ENCODE measurements at regions not wholly inside any gene's neighbourhood (a gene's known extent, or its start where the extent isn't known, plus 50 kb on each side); places are given as distances from the start of the nearest gene placed in this dataset.
"Not testable (repeated sequence)": the region's sequence is repeated elsewhere in the genome, so short reads cannot be mapped to it uniquely, and the experiment has no call there.

- Histone ChIP-seq H3K9ac (ENCODE audit: low read depth, low read length) (no peak overlapping the region), H3K9me3 (ENCODE audit: insufficient read depth, low read depth, low read length) (no peaks in the 10 kb centered on the region), H3K27ac (ENCODE audit: low read length) (no peak overlapping the region), H3K4me3 (ENCODE audit: low read length) (no peak overlapping the region), H3K27me3 (ENCODE audit: insufficient read depth, low read length) (no peaks in the 10 kb centered on the region), H3K36me3 (ENCODE audit: insufficient read depth, low read depth, low read length) (no peaks in the 10 kb centered on the region), H3K4me1 (ENCODE audit: insufficient read depth, low read length) (0 out of 2 replicates have a peak, but pooled peaks cover 3% of the 10 kb centered on the region)
These were observed 311.6 kb upstream of the MON1B start for GRCh38 chr16:76879420-76879819.

- not testable (repeated sequence) for H3K9ac ChIP-seq (ENCODE audit: low read depth, low read length); H3K9me3 ChIP-seq (ENCODE audit: insufficient read depth, low read depth, low read length); H3K4me3 ChIP-seq (ENCODE audit: low read length); H3K27ac ChIP-seq (ENCODE audit: low read length); H3K36me3 ChIP-seq (ENCODE audit: insufficient read depth, low read depth, low read length); H3K4me1 ChIP-seq (ENCODE audit: insufficient read depth, low read length); H3K27me3 ChIP-seq (ENCODE audit: insufficient read depth, low read length)
These were observed 310.5 kb upstream of the MON1B start for GRCh38 chr16:76880523-76880922.

GRCh38 chr16:76882105-76882504 lies 308.9 kb upstream of the MON1B start:
- Histone ChIP-seq H3K4me1 (ENCODE audit: insufficient read depth, low read length) (peaks cover 12% of the 10 kb centered on the region; the same call in 1 of the 2 replicates), H3K36me3 (ENCODE audit: insufficient read depth, low read depth, low read length) (no peaks in the 10 kb centered on the region), H3K27me3 (ENCODE audit: insufficient read depth, low read length) (no peaks in the 10 kb centered on the region), H3K9me3 (ENCODE audit: insufficient read depth, low read depth, low read length) (no peaks in the 10 kb centered on the region), H3K4me3 (ENCODE audit: low read length) (no peak overlapping the region), H3K27ac (ENCODE audit: low read length) (no peak overlapping the region), H3K9ac (ENCODE audit: low read depth, low read length) (no peak overlapping the region)

GRCh38 chr16:76883076-76883475 lies 307.9 kb upstream of the MON1B start:
- H3K36me3 ChIP-seq (ENCODE audit: insufficient read depth, low read depth, low read length): no peaks in the 10 kb centered on the region
- H3K27me3 ChIP-seq (ENCODE audit: insufficient read depth, low read length): no peaks in the 10 kb centered on the region
- peaks cover 12% of the 10 kb centered on the region; the same call in 1 of the 2 replicates for H3K4me1 ChIP-seq (ENCODE audit: insufficient read depth, low read length)
- no peaks in the 10 kb centered on the region for H3K9me3 ChIP-seq (ENCODE audit: insufficient read depth, low read depth, low read length)
- H3K9ac ChIP-seq (ENCODE audit: low read depth, low read length): no peak overlapping the region
- no peak overlapping the region for H3K27ac ChIP-seq (ENCODE audit: low read length)
- H3K4me3 ChIP-seq (ENCODE audit: low read length): no peak overlapping the region

GRCh38 chr16:76885776-76886537 lies 305.0 kb upstream of the MON1B start:
- Histone ChIP-seq H3K27ac (ENCODE audit: low read length) (no peak overlapping the region), H3K9me3 (ENCODE audit: insufficient read depth, low read depth, low read length) (no peaks in the 10 kb centered on the region), H3K4me1 (ENCODE audit: insufficient read depth, low read length) (peaks cover 12% of the 10 kb centered on the region; the same call in 1 of the 2 replicates), H3K9ac (ENCODE audit: low read depth, low read length) (no peak overlapping the region), H3K36me3 (ENCODE audit: insufficient read depth, low read depth, low read length) (no peaks in the 10 kb centered on the region), H3K4me3 (ENCODE audit: low read length) (no peak overlapping the region), H3K27me3 (ENCODE audit: insufficient read depth, low read length) (no peaks in the 10 kb centered on the region)

GRCh38 chr16:76897816-76898215 lies 293.2 kb upstream of the MON1B start:
- Histone ChIP-seq H3K4me1 (ENCODE audit: insufficient read depth, low read length) (no peaks in the 10 kb centered on the region), H3K27me3 (ENCODE audit: insufficient read depth, low read length) (no peaks in the 10 kb centered on the region), H3K27ac (ENCODE audit: low read length) (no peak overlapping the region), H3K36me3 (ENCODE audit: insufficient read depth, low read depth, low read length) (no peaks in the 10 kb centered on the region), H3K9ac (ENCODE audit: low read depth, low read length) (no peak overlapping the region), H3K9me3 (ENCODE audit: insufficient read depth, low read depth, low read length) (no peaks in the 10 kb centered on the region), H3K4me3 (ENCODE audit: low read length) (no peak overlapping the region)

DNA sequence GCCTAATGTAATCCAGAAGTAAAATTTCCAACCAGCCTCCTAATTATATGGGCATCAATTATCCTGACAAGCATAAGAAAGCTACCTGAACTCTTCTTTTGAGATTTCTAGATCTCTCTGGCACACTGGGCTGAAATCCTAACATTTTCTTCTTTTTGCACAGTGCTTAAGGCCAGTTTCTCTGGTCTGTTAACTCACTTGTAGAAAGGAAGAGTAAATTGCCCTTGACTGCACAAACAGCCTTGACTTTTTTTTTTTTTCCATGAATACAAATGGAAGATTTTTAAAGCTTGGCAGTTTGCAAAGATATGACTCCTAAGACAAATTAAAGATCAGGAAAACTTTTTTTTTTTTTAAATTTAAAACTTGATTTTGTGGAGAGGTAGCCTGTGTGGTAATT lies 291.2 kb upstream of the MON1B start:
- H3K27ac ChIP-seq (ENCODE audit: low read length): no peak overlapping the region
- H3K4me1 ChIP-seq (ENCODE audit: insufficient read depth, low read length): no peaks in the 10 kb centered on the region

DNA sequence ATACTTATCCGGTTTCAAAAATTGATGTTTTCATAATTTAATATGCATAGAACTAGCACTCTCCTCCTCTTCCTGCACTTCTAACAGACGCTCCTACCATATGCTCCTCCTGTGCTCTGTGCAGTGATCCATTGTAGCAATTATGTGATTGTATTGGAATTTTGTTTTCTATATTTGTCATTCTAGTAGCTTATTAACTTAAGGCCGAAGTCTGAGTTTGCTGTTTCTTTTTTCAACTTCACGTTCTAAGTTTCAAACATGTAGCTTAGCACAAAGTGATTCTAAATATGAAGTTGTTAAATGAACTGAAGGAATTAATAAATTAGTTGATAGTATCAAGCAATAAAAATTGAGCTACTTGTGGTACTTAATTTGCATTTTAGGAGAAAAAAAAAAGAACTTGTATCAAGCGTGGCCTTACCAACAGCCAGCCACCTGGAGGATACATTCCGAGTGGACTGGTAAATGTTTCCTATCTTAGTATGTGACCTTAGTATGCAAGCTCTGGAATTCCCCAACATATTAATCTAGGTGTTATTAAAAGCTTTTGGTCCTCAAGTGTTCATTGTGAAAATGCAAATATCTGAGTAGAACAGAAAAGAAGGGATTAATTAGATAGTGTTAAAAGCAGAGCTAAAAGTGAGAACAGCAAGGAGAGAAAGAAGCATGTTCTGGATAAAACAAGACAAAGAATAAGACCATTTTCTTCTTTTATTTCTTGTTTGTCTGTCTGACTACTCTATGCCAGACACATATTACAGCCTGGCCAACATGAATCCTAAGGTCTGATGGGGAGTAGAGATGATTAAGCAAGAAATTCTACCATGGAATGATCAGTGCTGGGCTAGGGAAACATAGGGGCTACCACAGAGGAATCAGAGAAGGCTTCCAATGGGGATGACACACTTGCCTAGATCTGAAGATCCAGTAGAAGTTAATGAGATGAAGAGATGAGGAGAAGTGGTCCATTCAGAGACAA lies 290.4 kb upstream of the MON1B start:
- H3K4me1 ChIP-seq (ENCODE audit: insufficient read depth, low read length): no peaks in the 10 kb centered on the region
- H3K27ac ChIP-seq (ENCODE audit: low read length): no peak overlapping the region
- no peak overlapping the region for H3K4me3 ChIP-seq (ENCODE audit: low read length)
- H3K36me3 ChIP-seq (ENCODE audit: insufficient read depth, low read depth, low read length): no peaks in the 10 kb centered on the region
- H3K9ac ChIP-seq (ENCODE audit: low read depth, low read length): no peak overlapping the region
- H3K9me3 ChIP-seq (ENCODE audit: insufficient read depth, low read depth, low read length): no peaks in the 10 kb centered on the region
- H3K27me3 ChIP-seq (ENCODE audit: insufficient read depth, low read length): no peaks in the 10 kb centered on the region

More for the DNA sequence above, 291.2 kb upstream of the MON1B start:
- Histone ChIP-seq H3K9ac (ENCODE audit: low read depth, low read length) (no peak overlapping the region), H3K27me3 (ENCODE audit: insufficient read depth, low read length) (no peaks in the 10 kb centered on the region), H3K4me3 (ENCODE audit: low read length) (no peak overlapping the region), H3K36me3 (ENCODE audit: insufficient read depth, low read depth, low read length) (no peaks in the 10 kb centered on the region), H3K9me3 (ENCODE audit: insufficient read depth, low read depth, low read length) (no peaks in the 10 kb centered on the region)

GRCh38 chr16:76906552-76906951 lies 284.4 kb upstream of the MON1B start:
- no peaks in the 10 kb centered on the region for H3K27me3 ChIP-seq (ENCODE audit: insufficient read depth, low read length)
- H3K4me3 ChIP-seq (ENCODE audit: low read length): no peak overlapping the region
- H3K9ac ChIP-seq (ENCODE audit: low read depth, low read length): no peak overlapping the region

DNA sequence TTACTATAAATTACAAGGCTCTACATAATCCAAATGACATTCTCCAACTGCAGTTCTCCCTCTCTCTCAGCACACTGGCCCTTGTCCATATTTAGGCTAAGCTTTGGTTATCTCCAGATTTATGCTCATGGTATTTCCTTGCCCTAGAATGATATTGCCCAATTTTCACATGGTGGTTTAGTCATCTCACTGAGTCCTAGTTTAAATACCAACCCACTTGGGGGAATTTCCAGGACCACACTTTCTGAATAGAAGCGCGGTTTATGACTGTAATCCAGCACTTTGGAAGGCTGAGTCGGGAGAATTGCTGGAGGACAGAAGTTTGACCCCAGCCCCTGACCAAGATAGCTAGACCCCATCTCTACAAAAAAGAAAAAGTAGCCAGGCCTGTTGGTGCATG lies 280.1 kb upstream of the MON1B start:
- Histone ChIP-seq H3K4me3 (ENCODE audit: low read length) (no peak overlapping the region), H3K36me3 (ENCODE audit: insufficient read depth, low read depth, low read length) (no peaks in the 10 kb centered on the region), H3K27me3 (ENCODE audit: insufficient read depth, low read length) (no peaks in the 10 kb centered on the region), H3K9ac (ENCODE audit: low read depth, low read length) (no peak overlapping the region), H3K9me3 (ENCODE audit: insufficient read depth, low read depth, low read length) (no peaks in the 10 kb centered on the region), H3K27ac (ENCODE audit: low read length) (no peak overlapping the region), H3K4me1 (ENCODE audit: insufficient read depth, low read length) (no peaks in the 10 kb centered on the region)

More at GRCh38 chr16:76906552-76906951, 284.4 kb upstream of the MON1B start:
- Histone ChIP-seq H3K4me1 (ENCODE audit: insufficient read depth, low read length) (no peaks in the 10 kb centered on the region), H3K27ac (ENCODE audit: low read length) (no peak overlapping the region), H3K36me3 (ENCODE audit: insufficient read depth, low read depth, low read length) (no peaks in the 10 kb centered on the region), H3K9me3 (ENCODE audit: insufficient read depth, low read depth, low read length) (no peaks in the 10 kb centered on the region)

DNA sequence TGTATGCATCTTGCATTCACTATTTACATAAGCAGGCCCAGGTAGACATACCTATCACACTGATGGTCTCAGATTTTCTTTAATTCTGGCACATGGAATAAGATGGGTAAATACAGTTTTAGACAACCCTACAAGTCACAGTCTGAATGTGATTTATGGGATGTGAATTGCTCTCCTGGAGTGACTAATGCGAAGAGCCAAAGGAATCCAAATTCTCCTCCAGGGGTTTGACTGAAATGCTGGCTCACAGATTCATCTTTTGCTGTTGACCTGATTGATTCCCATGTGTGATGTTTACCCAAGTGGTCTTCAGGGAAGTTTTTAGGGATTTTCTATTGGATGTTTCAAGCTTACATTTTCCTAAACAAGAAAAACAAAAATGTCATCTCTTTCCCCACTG lies 277.9 kb upstream of the MON1B start:
- H3K4me3 ChIP-seq (ENCODE audit: low read length): no peak overlapping the region
- H3K9ac ChIP-seq (ENCODE audit: low read depth, low read length): no peak overlapping the region
- no peaks in the 10 kb centered on the region for H3K36me3 ChIP-seq (ENCODE audit: insufficient read depth, low read depth, low read length)
- no peaks in the 10 kb centered on the region for H3K4me1 ChIP-seq (ENCODE audit: insufficient read depth, low read length)
- H3K27ac ChIP-seq (ENCODE audit: low read length): no peak overlapping the region
- H3K9me3 ChIP-seq (ENCODE audit: insufficient read depth, low read depth, low read length): no peaks in the 10 kb centered on the region
- H3K27me3 ChIP-seq (ENCODE audit: insufficient read depth, low read length): no peaks in the 10 kb centered on the region

Data from iPS-20b (cell line).